Uterus (tissue), 2 donors: ENCODE measurements at regions not wholly inside any gene's neighbourhood (a gene's known extent, or its start where the extent isn't known, plus 50 kb on each side); places are given as distances from the start of the nearest gene placed in this dataset.

Source experiments
- CTCF ChIP-seq, 4 experiments: fragments of 200-600 bp in 2 of 4; fragments of 450-650 bp in 2 of 4; sonication (generic) in 2 of 4; IDR thresholded peaks; one replicate each; pipeline ENCODE4 v1.5.1; 2016 to 2019; ENCODE audit warnings: antibody characterized with exemption in 4 of 4, mild to moderate bottlenecking in 2 of 4, moderate library complexity in 1 of 4
- POLR2A ChIP-seq, 2 donors: fragments of 450-650 bp; IDR thresholded peaks; one replicate each; pipeline ENCODE4 v1.6.1; 2016; ENCODE audit warnings: antibody characterized with exemption in 2 of 2, mild to moderate bottlenecking in 1 of 2, moderate library complexity in 1 of 2

- TF ChIP-seq CTCF (IDR thresholded peaks at IDR 0.05) (no peak), POLR2A (IDR thresholded peaks at IDR 0.05) (no peak)
Observed at GRCh38 chr4:104930298-104930697, 216.4 kb upstream of the TET2 start.
